ENCODE measurements at regions not wholly inside any gene's neighbourhood (a gene's known extent, or its start where the extent isn't known, plus 50 kb on each side); places are given as distances from the start of the nearest gene placed in this dataset.
"Not testable (repeated sequence)": the region's sequence is repeated elsewhere in the genome, so short reads cannot be mapped to it uniquely, and the experiment has no call there.

DNA sequence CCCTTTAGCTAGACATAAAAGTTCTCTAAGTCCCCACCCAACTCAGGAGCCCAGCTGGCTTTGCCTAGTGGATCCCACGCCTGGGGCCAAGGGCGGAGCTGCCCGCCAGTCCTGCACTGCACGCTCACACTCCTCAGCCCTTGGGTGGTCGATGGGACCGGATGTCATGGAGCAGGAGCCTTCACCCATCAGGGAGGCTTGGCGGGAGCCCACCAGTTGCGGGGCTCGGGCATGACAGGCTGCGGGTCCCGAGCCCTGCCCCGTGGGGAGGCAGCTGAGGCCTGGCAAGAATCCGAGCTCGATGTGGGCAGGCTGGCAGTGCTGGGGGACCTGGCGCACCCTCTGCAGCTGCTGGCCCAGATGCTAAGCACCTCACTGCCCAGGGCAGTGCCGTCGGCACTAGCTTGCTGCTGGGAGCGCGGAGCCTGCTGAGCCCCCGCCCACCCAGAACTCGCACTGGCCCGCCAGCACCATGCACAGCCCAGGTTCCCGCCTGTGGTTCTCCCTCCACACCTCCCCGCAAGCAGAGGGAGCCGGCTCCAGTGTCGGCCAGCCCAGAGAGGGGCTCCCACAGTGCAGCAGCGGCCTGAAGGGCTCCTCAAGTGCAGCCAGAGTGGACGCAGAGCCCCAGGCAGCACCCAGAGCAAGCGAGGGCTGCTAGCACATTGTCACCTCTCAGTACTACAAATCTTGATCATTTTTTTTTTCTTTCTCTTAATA is 391.4 kb upstream of the NDN start:
- Histone ChIP-seq H3K4me1 (ENCODE audit: control insufficient read depth, extremely low read depth, insufficient read depth, low read length) (no peaks in the 10 kb centered on the region), H3K27me3 (ENCODE audit: control insufficient read depth, insufficient read depth, low read length) (no peaks in the 10 kb centered on the region), H3K9me3 (ENCODE audit: control insufficient read depth, insufficient read depth, low read depth, low read length) (no peaks in the 10 kb centered on the region), H3K36me3 (ENCODE audit: control insufficient read depth, insufficient read depth, low read length) (no peaks in the 10 kb centered on the region), H2AFZ (ENCODE audit: low read length) (no peak overlapping the region), H3K9ac (ENCODE audit: insufficient read depth, low read length) (no peak overlapping the region), H3K79me2 (ENCODE audit: control insufficient read depth, insufficient read depth, low read length) (no peaks in the 10 kb centered on the region), H3K4me3 (replicated peaks in 1 of 4; ENCODE audit: control extremely low read depth in 1 of 4, insufficient read depth in 1 of 4, low read depth in 3 of 4, low read length in 4 of 4) (no peak overlapping the region), H3K27ac (ENCODE audit: insufficient read depth, low read length) (no peak overlapping the region), H4K20me1 (ENCODE audit: control insufficient read depth, extremely low read depth, insufficient read depth, low read length) (no peaks in the 10 kb centered on the region), H3K4me2 (ENCODE audit: extremely low read depth, insufficient read depth, low read length) (no peak overlapping the region)
- DNase-seq (ENCODE audit: low read depth in 2 of 2): no peak
- TF ChIP-seq EZH2 (IDR thresholded peaks at IDR 0.05; ENCODE audit: low read length, missing control alignments): no peak
- TF ChIP-seq, protein P1, sequence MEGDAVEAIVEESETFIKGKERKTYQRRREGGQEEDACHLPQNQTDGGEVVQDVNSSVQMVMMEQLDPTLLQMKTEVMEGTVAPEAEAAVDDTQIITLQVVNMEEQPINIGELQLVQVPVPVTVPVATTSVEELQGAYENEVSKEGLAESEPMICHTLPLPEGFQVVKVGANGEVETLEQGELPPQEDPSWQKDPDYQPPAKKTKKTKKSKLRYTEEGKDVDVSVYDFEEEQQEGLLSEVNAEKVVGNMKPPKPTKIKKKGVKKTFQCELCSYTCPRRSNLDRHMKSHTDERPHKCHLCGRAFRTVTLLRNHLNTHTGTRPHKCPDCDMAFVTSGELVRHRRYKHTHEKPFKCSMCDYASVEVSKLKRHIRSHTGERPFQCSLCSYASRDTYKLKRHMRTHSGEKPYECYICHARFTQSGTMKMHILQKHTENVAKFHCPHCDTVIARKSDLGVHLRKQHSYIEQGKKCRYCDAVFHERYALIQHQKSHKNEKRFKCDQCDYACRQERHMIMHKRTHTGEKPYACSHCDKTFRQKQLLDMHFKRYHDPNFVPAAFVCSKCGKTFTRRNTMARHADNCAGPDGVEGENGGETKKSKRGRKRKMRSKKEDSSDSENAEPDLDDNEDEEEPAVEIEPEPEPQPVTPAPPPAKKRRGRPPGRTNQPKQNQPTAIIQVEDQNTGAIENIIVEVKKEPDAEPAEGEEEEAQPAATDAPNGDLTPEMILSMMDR (conservative IDR thresholded peaks at IDR 0.05 in 1 of 2, IDR thresholded peaks at IDR 0.05 in 1 of 2; ENCODE audit: low read depth in 1 of 2, low read length in 2 of 2): no peak

DNA sequence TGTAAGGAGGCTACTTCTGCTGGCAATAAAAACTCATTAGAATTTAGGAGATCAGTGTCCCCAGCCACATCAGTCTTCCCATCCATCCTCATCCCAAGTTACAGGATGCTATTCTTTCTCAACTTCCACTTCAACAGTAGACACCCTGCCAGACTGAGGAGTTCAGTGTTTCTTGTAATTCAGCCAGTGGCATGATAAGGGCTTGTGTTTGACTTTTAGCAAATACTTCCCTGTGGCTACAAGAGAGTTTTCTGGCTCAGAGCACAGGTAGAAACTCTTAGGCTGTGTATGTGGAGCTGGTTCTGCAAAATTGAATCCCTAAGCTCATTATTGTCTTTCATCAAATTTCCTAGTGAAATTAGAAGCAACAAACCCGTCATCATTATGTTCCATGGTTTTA is 401.8 kb upstream of the NDN start:
- not testable (repeated sequence) for H4K20me1 ChIP-seq (ENCODE audit: control insufficient read depth, extremely low read depth, insufficient read depth, low read length); H3K9me3 ChIP-seq (ENCODE audit: control insufficient read depth, insufficient read depth, low read depth, low read length); H3K4me3 ChIP-seq (replicated peaks in 1 of 4; ENCODE audit: control extremely low read depth in 1 of 4, insufficient read depth in 1 of 4, low read depth in 3 of 4, low read length in 4 of 4); H3K9ac ChIP-seq (ENCODE audit: insufficient read depth, low read length); H3K79me2 ChIP-seq (ENCODE audit: control insufficient read depth, insufficient read depth, low read length); H2AFZ ChIP-seq (ENCODE audit: low read length); H3K27me3 ChIP-seq (ENCODE audit: control insufficient read depth, insufficient read depth, low read length); DNase-seq (ENCODE audit: low read depth in 2 of 2); H3K4me1 ChIP-seq (ENCODE audit: control insufficient read depth, extremely low read depth, insufficient read depth, low read length); H3K36me3 ChIP-seq (ENCODE audit: control insufficient read depth, insufficient read depth, low read length); H3K27ac ChIP-seq (ENCODE audit: insufficient read depth, low read length); H3K4me2 ChIP-seq (ENCODE audit: extremely low read depth, insufficient read depth, low read length)

DNA sequence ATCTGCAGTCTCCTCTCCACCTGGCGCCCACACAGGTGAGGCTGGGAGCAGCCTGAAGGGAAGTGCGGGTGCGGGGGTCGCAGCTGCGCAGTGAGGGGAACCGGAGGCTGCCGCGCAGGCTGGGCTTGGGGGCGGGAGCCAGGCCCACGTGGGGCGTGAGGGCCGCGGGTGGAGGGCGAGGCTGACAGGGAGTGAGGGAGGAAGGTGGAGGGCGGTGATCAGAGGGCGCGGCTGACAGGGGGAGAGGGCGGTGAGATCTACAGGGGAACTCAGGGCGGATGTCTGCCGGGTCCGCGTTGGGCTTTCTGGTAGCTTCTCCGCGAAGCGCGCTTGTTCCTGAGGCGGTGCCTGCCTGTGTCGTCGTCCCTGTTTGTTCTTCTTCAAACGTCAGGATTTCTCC is 414.4 kb upstream of the NDN start:
- not testable (repeated sequence) for H3K9me3 ChIP-seq (ENCODE audit: control insufficient read depth, insufficient read depth, low read depth, low read length); H3K79me2 ChIP-seq (ENCODE audit: control insufficient read depth, insufficient read depth, low read length); H3K27me3 ChIP-seq (ENCODE audit: control insufficient read depth, insufficient read depth, low read length); H3K27ac ChIP-seq (ENCODE audit: insufficient read depth, low read length); H2AFZ ChIP-seq (ENCODE audit: low read length); H3K9ac ChIP-seq (ENCODE audit: insufficient read depth, low read length); H4K20me1 ChIP-seq (ENCODE audit: control insufficient read depth, extremely low read depth, insufficient read depth, low read length); DNase-seq (ENCODE audit: low read depth in 2 of 2); H3K36me3 ChIP-seq (ENCODE audit: control insufficient read depth, insufficient read depth, low read length); H3K4me1 ChIP-seq (ENCODE audit: control insufficient read depth, extremely low read depth, insufficient read depth, low read length); H3K4me3 ChIP-seq (replicated peaks in 1 of 4; ENCODE audit: control extremely low read depth in 1 of 4, insufficient read depth in 1 of 4, low read depth in 3 of 4, low read length in 4 of 4); H3K4me2 ChIP-seq (ENCODE audit: extremely low read depth, insufficient read depth, low read length)

DNA sequence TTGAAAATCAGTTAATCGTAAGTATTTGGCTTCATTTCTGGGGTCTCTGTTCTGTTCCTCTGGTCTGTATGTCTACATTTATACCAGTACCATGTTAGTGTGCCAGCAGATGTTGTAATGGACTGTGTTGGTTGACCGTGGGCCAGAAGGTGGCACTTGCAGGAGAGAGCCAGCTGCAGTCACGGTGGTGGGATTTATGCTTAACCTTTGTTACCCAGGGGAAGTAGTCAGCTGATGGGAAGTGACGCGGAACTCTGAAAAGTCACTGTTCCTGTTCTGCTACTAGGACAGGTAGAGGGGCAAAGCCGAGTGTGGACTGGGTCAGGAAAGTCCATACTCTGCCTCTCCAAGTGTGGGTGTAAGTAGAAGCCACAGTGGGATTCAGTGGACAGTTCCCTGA is 420.4 kb upstream of the NDN start:
- H3K4me1 ChIP-seq (ENCODE audit: control insufficient read depth, extremely low read depth, insufficient read depth, low read length); H3K27ac ChIP-seq (ENCODE audit: insufficient read depth, low read length); H3K27me3 ChIP-seq (ENCODE audit: control insufficient read depth, insufficient read depth, low read length); DNase-seq (ENCODE audit: low read depth in 2 of 2); H3K79me2 ChIP-seq (ENCODE audit: control insufficient read depth, insufficient read depth, low read length); H3K4me3 ChIP-seq (replicated peaks in 1 of 4; ENCODE audit: control extremely low read depth in 1 of 4, insufficient read depth in 1 of 4, low read depth in 3 of 4, low read length in 4 of 4); H3K9ac ChIP-seq (ENCODE audit: insufficient read depth, low read length); H2AFZ ChIP-seq (ENCODE audit: low read length); H3K36me3 ChIP-seq (ENCODE audit: control insufficient read depth, insufficient read depth, low read length); H4K20me1 ChIP-seq (ENCODE audit: control insufficient read depth, extremely low read depth, insufficient read depth, low read length); H3K4me2 ChIP-seq (ENCODE audit: extremely low read depth, insufficient read depth, low read length); H3K9me3 ChIP-seq (ENCODE audit: control insufficient read depth, insufficient read depth, low read depth, low read length): not testable (repeated sequence)

DNA sequence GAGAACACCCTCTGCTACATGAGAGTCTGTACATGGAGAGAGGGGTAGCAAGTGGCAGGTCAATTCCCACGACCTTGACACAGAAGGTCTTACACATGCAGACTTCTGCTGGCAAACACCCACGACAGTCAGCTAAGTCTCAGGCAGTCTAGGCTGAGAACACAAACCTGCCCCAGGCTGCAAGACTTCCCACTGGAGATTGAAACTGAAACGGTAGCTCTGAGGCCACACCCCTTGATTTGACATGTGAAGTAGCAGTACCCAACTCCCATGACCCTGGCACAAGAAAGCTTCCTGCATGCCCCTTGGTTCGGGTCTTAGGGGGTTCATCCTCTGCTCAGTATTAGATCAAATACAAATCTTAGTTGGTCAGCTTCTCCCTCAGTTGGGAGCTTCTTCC is 420.8 kb upstream of the NDN start:
- not testable (repeated sequence) for H3K27ac ChIP-seq (ENCODE audit: insufficient read depth, low read length); H3K4me2 ChIP-seq (ENCODE audit: extremely low read depth, insufficient read depth, low read length); H3K9ac ChIP-seq (ENCODE audit: insufficient read depth, low read length); H4K20me1 ChIP-seq (ENCODE audit: control insufficient read depth, extremely low read depth, insufficient read depth, low read length); DNase-seq (ENCODE audit: low read depth in 2 of 2); H3K4me1 ChIP-seq (ENCODE audit: control insufficient read depth, extremely low read depth, insufficient read depth, low read length); H3K27me3 ChIP-seq (ENCODE audit: control insufficient read depth, insufficient read depth, low read length); H3K79me2 ChIP-seq (ENCODE audit: control insufficient read depth, insufficient read depth, low read length); H3K4me3 ChIP-seq (replicated peaks in 1 of 4; ENCODE audit: control extremely low read depth in 1 of 4, insufficient read depth in 1 of 4, low read depth in 3 of 4, low read length in 4 of 4); H2AFZ ChIP-seq (ENCODE audit: low read length); H3K36me3 ChIP-seq (ENCODE audit: control insufficient read depth, insufficient read depth, low read length); H3K9me3 ChIP-seq (ENCODE audit: control insufficient read depth, insufficient read depth, low read depth, low read length)

DNA sequence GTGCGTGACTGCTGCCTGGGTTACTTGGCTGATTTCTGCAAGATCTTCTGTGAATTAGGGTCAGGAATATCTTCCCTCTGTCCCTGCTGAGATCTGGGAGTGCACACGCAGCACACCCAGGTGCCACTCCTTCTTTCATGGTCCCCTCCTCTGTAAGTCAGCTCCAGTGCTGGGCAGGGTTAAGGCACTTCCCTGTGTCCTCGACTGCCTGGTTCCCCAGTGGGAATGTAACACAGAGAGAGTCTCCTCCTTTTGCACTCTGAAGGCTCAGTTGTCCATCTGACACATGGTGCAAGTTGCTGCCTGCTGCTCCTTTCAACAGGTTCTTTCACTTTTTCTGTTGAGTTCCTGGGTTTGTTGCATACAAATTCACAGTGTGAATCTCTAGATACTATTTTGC is 421.2 kb upstream of the NDN start:
- not testable (repeated sequence) for H3K27ac ChIP-seq (ENCODE audit: insufficient read depth, low read length); H3K4me3 ChIP-seq (replicated peaks in 1 of 4; ENCODE audit: control extremely low read depth in 1 of 4, insufficient read depth in 1 of 4, low read depth in 3 of 4, low read length in 4 of 4); DNase-seq (ENCODE audit: low read depth in 2 of 2); H3K79me2 ChIP-seq (ENCODE audit: control insufficient read depth, insufficient read depth, low read length); H3K4me2 ChIP-seq (ENCODE audit: extremely low read depth, insufficient read depth, low read length); H4K20me1 ChIP-seq (ENCODE audit: control insufficient read depth, extremely low read depth, insufficient read depth, low read length); H3K9me3 ChIP-seq (ENCODE audit: control insufficient read depth, insufficient read depth, low read depth, low read length); H3K9ac ChIP-seq (ENCODE audit: insufficient read depth, low read length); H2AFZ ChIP-seq (ENCODE audit: low read length); H3K36me3 ChIP-seq (ENCODE audit: control insufficient read depth, insufficient read depth, low read length); H3K4me1 ChIP-seq (ENCODE audit: control insufficient read depth, extremely low read depth, insufficient read depth, low read length); H3K27me3 ChIP-seq (ENCODE audit: control insufficient read depth, insufficient read depth, low read length)

Measured in fibroblast of lung (primary cell).